ENCODE measurements at regions not wholly inside any gene's neighbourhood (a gene's known extent, or its start where the extent isn't known, plus 50 kb on each side); places are given as distances from the start of the nearest gene placed in this dataset.
"Not testable (repeated sequence)": the region's sequence is repeated elsewhere in the genome, so short reads cannot be mapped to it uniquely, and the experiment has no call there.

DNA sequence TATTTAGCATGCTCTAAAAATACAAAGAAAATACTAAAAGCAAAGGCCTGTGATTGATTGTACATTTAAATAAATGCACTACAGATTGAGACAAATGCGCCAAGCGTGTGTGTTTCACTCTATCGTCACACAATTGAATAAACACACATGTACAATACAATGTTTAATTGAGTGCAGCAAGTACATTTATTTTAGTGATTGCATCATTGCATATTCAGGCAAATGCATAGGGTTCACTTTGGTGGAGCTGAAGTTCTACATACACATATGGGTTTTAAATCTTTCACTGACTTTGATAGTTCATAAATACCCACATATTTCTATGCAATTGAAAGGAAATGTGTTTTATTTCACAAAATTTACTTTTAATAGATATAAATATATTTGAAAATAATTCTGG lies 750.6 kb upstream of the MMS22L start:
- no peak for DNase-seq (ENCODE audit: low read depth in 2 of 2)

DNA sequence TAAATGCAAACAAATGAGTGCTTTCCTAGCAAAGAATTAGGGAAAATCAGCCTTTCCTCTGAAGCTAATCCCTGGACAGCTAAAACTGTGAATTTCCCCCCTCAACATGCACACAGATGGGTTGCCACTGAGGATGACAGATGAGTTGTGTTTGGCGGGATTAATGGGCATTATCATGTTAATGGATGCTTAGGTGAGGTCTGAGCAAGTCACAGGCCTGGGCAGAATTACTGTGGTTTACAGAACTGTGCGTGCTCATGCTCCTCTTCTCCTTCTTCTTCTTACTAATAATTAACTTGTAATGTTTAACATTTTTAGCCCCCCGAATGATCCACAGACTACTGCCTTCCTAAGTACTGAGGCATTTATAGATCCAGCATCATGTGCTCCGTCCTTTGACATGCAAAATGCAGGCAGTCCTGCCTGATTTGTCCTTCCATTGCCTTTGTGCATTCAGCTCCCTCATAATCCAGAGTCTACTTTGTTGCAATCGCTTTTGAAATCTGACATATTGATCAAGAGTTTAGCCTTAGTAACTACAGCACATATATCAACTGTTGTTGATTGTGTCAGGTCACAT lies 753.4 kb upstream of the MMS22L start:
- no peak for DNase-seq (ENCODE audit: low read depth in 2 of 2)

- no peak for DNase-seq (ENCODE audit: low read depth in 2 of 2)
Observed at GRCh38 chr6:98037571-98037970, 754.6 kb upstream of the MMS22L start.

DNA sequence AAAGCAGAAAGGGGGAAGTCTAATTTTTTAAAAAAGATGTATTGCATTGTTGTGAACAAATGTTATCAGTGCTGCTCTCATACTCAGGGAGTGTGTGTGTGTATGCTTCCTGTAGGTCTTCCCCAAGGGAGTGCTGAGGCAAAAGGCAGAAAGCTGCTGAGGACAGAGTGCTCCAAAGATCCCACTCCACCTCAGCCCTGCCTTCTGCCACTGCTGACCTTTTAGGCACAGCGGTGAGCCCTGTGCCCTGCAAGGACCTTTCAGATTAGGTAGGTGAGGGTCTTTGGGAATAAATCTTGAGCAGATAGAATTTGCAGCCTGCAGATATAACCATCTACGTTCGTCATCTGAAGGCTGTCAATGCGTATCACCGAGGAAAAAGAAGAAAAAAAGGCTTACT lies 756.4 kb upstream of the MMS22L start:
- DNase-seq (ENCODE audit: low read depth in 2 of 2) = no peak

- DNase-seq (ENCODE audit: low read depth in 2 of 2) = no peak
Observed at GRCh38 chr6:98039904-98040607, 757.0 kb upstream of the MMS22L start.

DNA sequence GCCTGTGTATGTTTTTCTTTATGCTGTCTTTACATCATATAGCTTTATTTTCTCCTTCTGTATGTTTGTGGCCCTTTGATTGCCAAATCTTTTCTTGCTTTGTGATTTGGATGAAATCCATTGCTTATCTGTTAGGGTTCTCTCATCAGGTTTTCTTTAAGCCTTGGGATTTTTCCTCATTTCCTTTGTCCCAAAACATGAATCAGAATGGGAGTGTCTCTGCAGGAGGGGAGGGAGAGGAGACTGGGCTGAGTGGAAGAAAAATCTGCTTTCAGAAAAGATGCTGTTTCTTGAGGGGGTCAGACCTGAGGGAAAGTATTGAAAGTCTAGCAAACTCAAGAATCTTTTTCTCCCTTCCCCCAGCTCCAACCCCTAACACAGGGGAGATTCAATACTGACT lies 758.0 kb upstream of the MMS22L start:
- DNase-seq (ENCODE audit: low read depth in 2 of 2) = no peak

GRCh38 chr6:98041921-98042320 lies 758.9 kb upstream of the MMS22L start:
- no peak for DNase-seq (ENCODE audit: low read depth in 2 of 2)

- no peak for DNase-seq (ENCODE audit: low read depth in 2 of 2)
Observed at GRCh38 chr6:98044151-98044561, 761.1 kb upstream of the MMS22L start.

DNA sequence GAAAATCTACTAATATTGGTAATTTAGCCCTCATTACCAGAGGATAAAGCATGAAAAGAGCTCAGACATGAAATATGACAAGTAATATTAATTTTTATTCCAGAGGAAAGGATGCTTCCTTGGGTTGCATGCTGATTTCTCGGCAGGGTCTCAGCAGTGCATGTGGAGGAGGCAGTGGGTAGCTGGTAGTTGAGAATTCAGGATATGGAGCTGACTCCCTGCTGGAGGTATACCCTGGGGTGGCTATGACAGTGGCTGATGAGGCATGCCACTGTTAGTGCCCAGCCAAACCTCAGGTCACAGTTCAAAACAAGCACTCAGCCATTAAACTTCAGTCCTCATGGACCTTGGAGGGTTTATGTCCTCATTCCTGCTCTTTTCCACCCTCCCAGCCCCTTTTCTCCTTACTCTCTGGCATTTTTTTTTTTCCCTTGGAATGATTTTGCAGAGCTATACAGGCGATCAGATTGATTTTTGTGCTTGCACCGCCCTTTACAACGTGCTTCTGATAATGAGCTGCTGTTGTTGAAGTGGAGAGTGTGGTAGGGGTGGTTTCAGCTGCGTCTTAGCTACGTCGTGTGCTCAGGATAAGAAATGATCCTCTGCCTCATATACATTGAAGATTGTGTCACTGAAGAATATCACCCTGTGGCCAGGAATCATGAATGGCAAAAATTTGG lies 761.9 kb upstream of the MMS22L start:
- no peak for DNase-seq (ENCODE audit: low read depth in 2 of 2)

DNA sequence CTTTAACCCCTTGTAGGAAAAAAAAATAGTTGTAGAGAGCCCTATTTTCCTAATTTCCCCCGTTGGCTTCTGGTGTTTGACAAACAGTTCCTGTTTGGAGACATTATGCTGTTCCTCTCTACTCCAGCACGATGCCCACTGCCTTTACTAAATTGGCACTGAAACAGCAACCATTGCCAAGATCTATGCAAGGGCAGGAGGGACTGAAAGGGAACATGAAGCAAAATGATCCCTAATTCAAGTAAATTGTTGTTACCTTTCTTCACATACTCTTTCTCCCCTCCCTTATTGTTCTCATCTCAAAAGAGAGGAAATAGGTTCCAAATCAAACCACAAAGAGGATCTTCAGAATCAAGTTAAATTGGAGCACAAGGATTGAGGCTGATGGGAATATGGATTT lies 764.1 kb upstream of the MMS22L start:
- no peak for DNase-seq (ENCODE audit: low read depth in 2 of 2)

- no peak for DNase-seq (ENCODE audit: low read depth in 2 of 2)
Observed at GRCh38 chr6:98047871-98048270, 764.9 kb upstream of the MMS22L start.

DNA sequence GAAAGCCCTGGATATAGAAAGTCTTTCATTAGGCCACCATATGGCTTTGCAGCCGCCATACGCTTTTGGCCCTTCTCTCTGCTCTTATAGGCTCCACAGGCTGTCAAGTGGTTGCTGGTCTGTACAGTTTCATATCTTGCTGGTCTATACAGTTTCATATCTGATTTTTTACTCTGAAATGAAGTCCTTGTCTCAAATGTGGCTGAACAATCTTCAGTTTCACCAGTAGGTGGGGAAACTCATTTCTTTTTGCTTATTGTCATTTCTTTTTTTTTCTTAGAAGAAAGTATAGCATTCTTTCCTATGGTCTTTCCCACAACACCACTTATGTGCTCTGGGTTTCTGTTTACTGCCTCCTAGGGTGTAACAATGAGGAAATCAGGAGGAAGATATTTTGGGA lies 771.4 kb upstream of the MMS22L start:
- DNase-seq (ENCODE audit: low read depth in 2 of 2) = no peak

DNA sequence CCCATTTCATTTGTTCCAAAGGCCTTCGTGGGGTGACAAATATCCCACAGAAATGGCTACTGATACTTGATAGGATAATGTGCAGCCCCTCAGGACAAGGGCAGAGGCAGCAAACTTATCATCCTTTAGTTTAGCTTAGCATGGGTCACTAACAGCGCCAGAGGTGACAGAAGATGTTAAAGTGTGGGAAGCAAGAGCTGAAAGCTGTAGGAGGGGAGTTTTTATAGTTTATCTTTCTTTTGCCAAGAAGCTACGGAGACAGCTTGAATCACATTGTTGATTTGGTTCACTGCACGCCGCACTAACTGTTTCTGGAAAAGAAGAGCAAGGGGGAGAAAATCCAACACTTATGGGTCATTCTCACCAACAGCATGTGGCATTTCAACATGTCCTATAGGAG lies 773.9 kb upstream of the MMS22L start:
- no peak for DNase-seq (ENCODE audit: low read depth in 2 of 2)

GRCh38 chr6:98067375-98067774 lies 767.0 kb upstream of the POU3F2 start:
- no peak for DNase-seq (ENCODE audit: low read depth in 2 of 2)

- not testable (repeated sequence) for DNase-seq (ENCODE audit: low read depth in 2 of 2)
Observed at GRCh38 chr6:98088537-98088936, 745.8 kb upstream of the POU3F2 start.

DNA sequence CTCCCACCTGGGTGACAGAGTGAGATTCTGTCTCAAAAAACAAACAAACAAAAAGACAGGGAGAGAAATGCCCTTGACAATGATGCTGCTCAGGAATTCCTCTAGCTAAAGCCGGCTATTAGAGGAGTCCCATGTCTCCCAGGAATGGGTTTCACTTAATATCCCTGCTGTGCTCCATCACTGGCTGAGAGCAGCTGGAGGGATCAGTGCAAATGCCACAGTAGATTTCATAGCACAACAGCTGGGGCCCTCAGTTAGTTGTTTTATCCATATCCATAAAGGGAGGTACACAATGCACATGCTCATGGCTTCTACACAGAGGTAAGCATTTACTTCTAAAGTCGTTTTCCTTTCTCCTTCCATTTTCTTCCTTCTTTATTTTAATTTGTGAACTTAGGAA lies 742.0 kb upstream of the POU3F2 start:
- DNase-seq (ENCODE audit: low read depth in 2 of 2) = no peak

GRCh38 chr6:98094696-98095095 lies 739.7 kb upstream of the POU3F2 start:
- no peak for DNase-seq (ENCODE audit: low read depth in 2 of 2)

DNA sequence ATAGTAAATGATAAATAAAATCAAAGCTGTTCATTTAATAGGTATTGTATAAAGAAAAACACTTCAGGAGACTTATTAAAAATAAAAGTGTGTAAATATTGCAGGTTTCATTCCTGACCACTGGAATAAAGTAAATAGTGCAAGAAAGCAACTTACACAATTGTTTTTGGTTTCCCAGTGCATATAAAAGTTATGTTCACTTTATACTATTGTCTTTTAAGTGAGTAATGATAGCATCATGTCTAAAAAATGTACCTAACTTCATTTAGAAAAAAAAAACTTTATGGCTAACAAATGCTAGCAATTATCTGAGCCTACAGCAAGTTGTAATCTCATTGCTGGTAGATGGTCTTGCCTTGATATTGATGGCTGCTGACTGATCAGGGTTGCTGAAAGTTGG lies 726.6 kb upstream of the POU3F2 start:
- no peak for DNase-seq (ENCODE audit: low read depth in 2 of 2)

- no peak for DNase-seq (ENCODE audit: low read depth in 2 of 2)
Observed at GRCh38 chr6:98116455-98116854, 717.9 kb upstream of the POU3F2 start.

DNA sequence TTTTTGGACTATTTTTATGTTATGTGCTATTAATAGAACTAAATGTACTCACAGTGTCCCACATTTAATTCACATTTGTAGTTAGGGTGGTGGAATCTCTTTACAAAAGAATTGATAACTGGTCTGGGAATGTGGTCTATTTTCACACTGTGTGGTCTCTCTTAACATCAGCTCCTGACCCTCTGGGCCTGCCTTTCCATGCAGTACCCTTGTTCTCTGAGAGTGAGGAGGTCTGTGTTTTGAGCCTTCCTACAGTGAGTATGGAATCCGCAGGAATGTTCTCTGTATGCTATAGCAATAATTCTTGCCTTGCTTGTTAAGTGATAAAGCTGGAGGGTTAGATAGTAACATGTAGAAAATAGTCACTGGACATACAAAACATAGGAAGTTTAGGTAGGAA lies 717.3 kb upstream of the POU3F2 start:
- no peak for DNase-seq (ENCODE audit: low read depth in 2 of 2)

DNA sequence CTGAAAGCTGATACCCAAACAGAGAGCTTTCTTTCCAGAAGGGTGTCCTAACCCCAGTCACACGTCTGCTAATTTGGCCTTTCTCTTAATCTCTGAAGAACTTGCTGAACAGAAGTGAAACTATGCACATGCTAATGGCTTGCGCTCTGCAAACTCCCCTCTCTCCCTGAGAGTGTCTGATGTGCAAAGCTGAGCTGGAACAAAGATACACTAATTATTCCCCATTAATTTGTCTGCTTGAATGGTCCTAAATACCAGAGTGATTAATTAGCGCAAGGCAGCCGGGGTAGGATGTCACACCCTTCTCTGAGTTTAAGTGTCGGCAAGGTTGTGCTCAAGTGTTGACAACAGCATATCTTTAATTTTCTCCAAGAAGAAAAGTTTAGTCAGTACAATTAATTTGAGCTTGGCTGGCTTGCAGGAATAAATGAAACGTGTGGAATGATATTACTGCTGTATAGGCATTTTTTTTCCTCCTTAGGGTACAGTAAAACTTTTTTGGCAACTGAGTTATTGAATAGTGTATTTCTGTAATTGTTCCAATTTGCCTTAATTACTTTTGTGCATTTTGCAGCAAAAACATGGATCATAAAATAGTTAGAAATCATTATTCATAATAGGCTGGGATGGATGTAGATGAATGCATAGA lies 715.9 kb upstream of the POU3F2 start:
- DNase-seq (ENCODE audit: low read depth in 2 of 2) = no peak

DNA sequence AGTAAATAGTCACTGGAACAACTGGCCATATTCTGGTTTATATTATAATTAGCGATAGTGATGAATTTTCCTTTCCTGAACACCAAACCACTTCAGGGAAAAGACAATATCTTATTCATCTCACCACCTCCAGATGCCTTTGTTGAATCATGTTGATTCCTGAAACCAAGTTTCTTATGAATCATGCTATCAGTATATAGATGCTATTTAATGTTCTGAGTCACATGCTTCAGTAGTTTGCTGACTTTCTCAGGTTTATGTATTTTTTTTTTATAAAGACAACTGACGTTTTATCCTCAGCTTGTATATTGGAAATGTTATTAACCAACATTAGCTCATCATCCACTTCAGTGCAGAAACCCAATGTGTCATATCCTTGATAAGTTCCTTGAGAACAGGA lies 710.2 kb upstream of the POU3F2 start:
- no peak for DNase-seq (ENCODE audit: low read depth in 2 of 2)

Data from activated CD8-positive, alpha-beta memory T cell treated with anti-CD3 and anti-CD28 coated beads for 4 hours (primary cell).